Trophoblast cell (in vitro differentiated cells and primary cell): ENCODE measurements at regions not wholly inside any gene's neighbourhood (a gene's known extent, or its start where the extent isn't known, plus 50 kb on each side); places are given as distances from the start of the nearest gene placed in this dataset.

Experiments
- DNase-seq, 2 donors: peaks; one replicate each; pipeline ENCODE4 v3.0.0-alpha.2; 2016
- H2AFZ ChIP-seq: 2 replicates; pipeline ENCODE4 v1.6.1; 2013; ENCODE audit warnings: low read length, moderate library complexity, mild to moderate bottlenecking; ENCODE audit not compliant: insufficient read depth, poor library complexity
- H2AK5ac ChIP-seq: 2 replicates; pipeline ENCODE4 v1.6.1; 2013; ENCODE audit warnings: mild to moderate bottlenecking, low read length
- H2BK120ac ChIP-seq: 2 replicates; pipeline ENCODE4 v1.6.1; 2013; ENCODE audit warnings: low read length, mild to moderate bottlenecking, moderate library complexity; ENCODE audit not compliant: insufficient read depth, poor library complexity
- H2BK12ac ChIP-seq: 2 replicates; pipeline ENCODE4 v1.6.1; 2013; ENCODE audit warnings: mild to moderate bottlenecking, low read length, moderate library complexity
- H2BK5ac ChIP-seq: 2 replicates; pipeline ENCODE4 v1.6.1; 2013; ENCODE audit warnings: low read length, low read depth, moderate library complexity, mild to moderate bottlenecking; ENCODE audit not compliant: poor library complexity
- H3K14ac ChIP-seq: 2 replicates; pipeline ENCODE4 v1.6.1; 2013; ENCODE audit warnings: mild to moderate bottlenecking, low read length
- H3K18ac ChIP-seq: 2 replicates; pipeline ENCODE4 v1.6.1; 2013; ENCODE audit warnings: mild to moderate bottlenecking, low read length
- H3K23ac ChIP-seq: 2 replicates; pipeline ENCODE4 v1.6.1; 2013; ENCODE audit warnings: low read length
- H3K27ac ChIP-seq: 2 replicates; pipeline ENCODE4 v1.5.1; 2013; ENCODE audit warnings: low read depth, mild to moderate bottlenecking, inconsistent platforms, low read length, moderate library complexity
- H3K27me3 ChIP-seq: 2 replicates; pipeline ENCODE4 v1.6.1; 2013; ENCODE audit warnings: inconsistent platforms, mild to moderate bottlenecking, low read length, moderate library complexity; ENCODE audit not compliant: insufficient read depth
- H3K36me3 ChIP-seq, 2 experiments: 1 replicate in 1 of 2; 2 replicates in 1 of 2; pipeline ENCODE4 v1.6.1; 2013; ENCODE audit warnings: low read length in 2 of 2, mild to moderate bottlenecking in 2 of 2, moderate library complexity in 1 of 2; ENCODE audit not compliant: insufficient read depth in 2 of 2, control insufficient read depth in 1 of 2
- H3K4ac ChIP-seq: 2 replicates; pipeline ENCODE4 v1.6.1; 2013; ENCODE audit warnings: low read depth, mild to moderate bottlenecking, low read length, moderate library complexity
- H3K4me1 ChIP-seq, 2 experiments: 1 replicate in 1 of 2; 2 replicates in 1 of 2; pipeline ENCODE4 v1.6.1; 2013; ENCODE audit warnings: low read length in 2 of 2, mild to moderate bottlenecking in 2 of 2, moderate library complexity in 1 of 2; ENCODE audit not compliant: insufficient read depth in 2 of 2, control insufficient read depth in 1 of 2
- H3K4me2 ChIP-seq: 2 replicates; pipeline ENCODE4 v1.6.1; 2013; ENCODE audit warnings: inconsistent platforms, mild to moderate bottlenecking, low read length, moderate library complexity
- H3K4me3 ChIP-seq: 2 replicates; pipeline ENCODE4 v1.5.1; 2013; ENCODE audit warnings: mild to moderate bottlenecking, low read depth, low read length, inconsistent platforms
- H3K79me1 ChIP-seq: one replicate; pipeline ENCODE4 v1.6.1; 2013; ENCODE audit warnings: low read length
- H3K79me2 ChIP-seq: 2 replicates; pipeline ENCODE4 v1.6.1; 2013; ENCODE audit warnings: low read length, mild to moderate bottlenecking; ENCODE audit not compliant: control insufficient read depth, insufficient read depth, poor library complexity
- H3K9ac ChIP-seq: 2 replicates; pipeline ENCODE4 v1.6.1; 2013; ENCODE audit warnings: mild to moderate bottlenecking, low read length
- H3K9me3 ChIP-seq: 2 replicates; pipeline ENCODE4 v1.6.1; 2013; ENCODE audit warnings: low read depth, mild to moderate bottlenecking, control low read depth, inconsistent platforms, low read length; ENCODE audit not compliant: insufficient read depth
- H4K12ac ChIP-seq: 2 replicates; pipeline ENCODE4 v1.6.1; 2013; ENCODE audit warnings: low read depth, mild to moderate bottlenecking, low read length, moderate library complexity
- H4K8ac ChIP-seq: 2 replicates; pipeline ENCODE4 v1.6.1; 2013; ENCODE audit warnings: low read depth, mild to moderate bottlenecking, low read length, moderate library complexity
- H4K91ac ChIP-seq: one replicate; pipeline ENCODE4 v1.6.1; 2013; ENCODE audit warnings: low read depth, mild to moderate bottlenecking, low read length, moderate library complexity
- WGBS: extraction: QIAGEN DNeasy Blood & Tissue Kit; methylation state at CpG from one replicate; pipeline ENCODE4 v1.1.7; 2013; ENCODE audit warnings: missing lambda C conversion rate; ENCODE audit not compliant: insufficient read length, insufficient coverage; ENCODE audit errors: extremely low coverage; 5-methylcytosine and 5-hydroxymethylcytosine counted together

DNA sequence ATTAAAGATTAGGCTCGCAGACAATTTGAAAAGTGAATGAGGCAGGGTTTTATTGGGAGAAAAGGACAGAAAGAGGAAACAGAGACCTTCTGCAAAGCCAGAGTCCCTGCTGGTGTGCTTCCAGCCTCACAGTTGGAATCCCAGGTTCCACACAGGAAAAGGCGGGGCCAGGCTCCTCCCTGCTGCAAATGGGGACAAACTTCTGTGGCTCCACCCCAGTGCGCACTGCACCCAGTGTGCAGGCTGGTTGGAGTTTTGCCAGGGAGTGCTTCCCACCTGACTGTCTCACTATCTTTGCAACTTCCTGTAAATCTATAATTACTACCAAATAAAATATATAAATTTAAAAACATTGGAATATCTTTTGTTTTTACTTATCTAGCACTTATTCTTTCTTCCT is 386.0 kb upstream of the GRIN3A start:
- H4K8ac ChIP-seq = no peak overlapping the region
- H4K12ac ChIP-seq = no peak overlapping the region
- H2BK12ac ChIP-seq = no peak overlapping the region
- DNase-seq = no peak
- H3K18ac ChIP-seq = no peak overlapping the region
- WGBS = no CpG with 5 or more reads among the region's 3 CpGs
- no peak overlapping the region for H2BK120ac ChIP-seq
- H2AK5ac ChIP-seq = no peak overlapping the region
- no peak overlapping the region for H3K14ac ChIP-seq
- H2BK5ac ChIP-seq = no peak overlapping the region
- no peaks in the 10 kb centered on the region for H3K4me1 ChIP-seq
- no peak overlapping the region for H3K4me3 ChIP-seq
- H3K27me3 ChIP-seq = no peaks in the 10 kb centered on the region
- no peak overlapping the region for H2AFZ ChIP-seq
- H3K4ac ChIP-seq = no peak overlapping the region
- no peak overlapping the region for H3K4me2 ChIP-seq
- no peak overlapping the region for H4K91ac ChIP-seq
- H3K9ac ChIP-seq = no peak overlapping the region
- no peaks in the 10 kb centered on the region for H3K79me1 ChIP-seq
- H3K9me3 ChIP-seq = no peaks in the 10 kb centered on the region
- no peaks in the 10 kb centered on the region for H3K79me2 ChIP-seq
- H3K27ac ChIP-seq = no peak overlapping the region
- no peaks in the 10 kb centered on the region for H3K36me3 ChIP-seq
- H3K23ac ChIP-seq = no peak overlapping the region

DNA sequence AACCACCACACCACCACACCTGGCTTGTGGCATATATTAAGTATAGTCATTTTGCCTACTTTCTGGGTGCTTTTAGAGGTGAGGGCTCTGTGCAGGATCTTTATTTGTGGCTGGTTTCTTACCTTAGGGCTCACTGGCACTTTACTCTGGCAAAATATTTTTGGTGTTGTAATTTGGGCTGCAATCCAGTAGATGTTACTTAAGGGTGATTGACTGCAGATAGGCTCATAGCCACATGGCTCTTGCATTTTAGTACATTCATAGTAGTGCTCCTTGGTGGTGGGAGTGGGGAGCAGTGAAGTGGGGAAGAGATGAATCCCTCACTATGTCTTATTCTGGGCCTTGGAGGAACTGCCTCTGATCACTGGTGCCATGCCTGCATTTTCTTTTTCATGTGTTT is 376.1 kb upstream of the GRIN3A start:
- Histone ChIP-seq H3K18ac (no peak overlapping the region), H3K27ac (no peak overlapping the region), H4K91ac (no peak overlapping the region), H2AFZ (no peak overlapping the region), H4K8ac (no peak overlapping the region), H2BK12ac (no peak overlapping the region), H3K9ac (peak overlapping the region; percentile 58), H4K12ac (no peak overlapping the region), H3K23ac (no peak overlapping the region), H2BK120ac (no peak overlapping the region), H3K4me3 (no peak overlapping the region), H3K27me3 (no peaks in the 10 kb centered on the region), H3K9me3 (peaks cover 2% of the 10 kb centered on the region), H3K79me1 (no peaks in the 10 kb centered on the region), H3K36me3 (no peaks in the 10 kb centered on the region), H2AK5ac (no peak overlapping the region), H3K4ac (no peak overlapping the region), H2BK5ac (no peak overlapping the region), H3K4me2 (no peak overlapping the region), H3K14ac (no peak overlapping the region), H3K79me2 (no peaks in the 10 kb centered on the region), H3K4me1 (no peaks in the 10 kb centered on the region)
- no peak for DNase-seq

DNA sequence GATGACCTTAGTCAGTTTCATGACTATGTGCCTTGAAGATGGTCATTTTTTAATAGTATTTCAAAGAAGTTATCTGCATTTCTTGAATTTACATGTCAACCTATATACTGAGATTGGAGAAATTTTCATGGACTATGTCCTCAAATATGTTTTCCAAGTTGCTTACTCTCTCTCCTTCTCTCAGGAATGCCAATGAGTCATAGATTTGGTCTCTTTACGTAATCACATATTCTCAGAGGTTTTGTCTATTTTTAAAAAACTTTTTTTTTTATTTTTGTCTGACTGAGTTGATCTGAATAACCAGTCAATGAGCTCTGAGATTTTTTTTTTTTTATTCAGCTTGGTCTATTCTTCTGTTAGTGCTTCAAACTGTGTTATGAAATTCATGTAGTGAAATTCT is 374.7 kb upstream of the GRIN3A start:
- Histone ChIP-seq H2AFZ (no peak overlapping the region), H3K4me2 (no peak overlapping the region), H3K4ac (no peak overlapping the region), H3K27ac (no peak overlapping the region), H4K8ac (no peak overlapping the region), H4K91ac (no peak overlapping the region), H3K4me3 (no peak overlapping the region), H2BK120ac (no peak overlapping the region), H3K4me1 (no peaks in the 10 kb centered on the region), H3K79me1 (no peaks in the 10 kb centered on the region), H2BK5ac (no peak overlapping the region), H2BK12ac (no peak overlapping the region), H3K9me3 (peaks cover 2% of the 10 kb centered on the region), H3K27me3 (no peaks in the 10 kb centered on the region), H3K18ac (no peak overlapping the region), H3K9ac (no peak overlapping the region), H3K79me2 (no peaks in the 10 kb centered on the region), H3K36me3 (no peaks in the 10 kb centered on the region), H3K23ac (no peak overlapping the region), H4K12ac (no peak overlapping the region), H2AK5ac (no peak overlapping the region), H3K14ac (no peak overlapping the region)
- no CpG with 5 or more reads among the region's 1 CpG for WGBS
- DNase-seq = peak in 1 of 2 donors; percentile 4

DNA sequence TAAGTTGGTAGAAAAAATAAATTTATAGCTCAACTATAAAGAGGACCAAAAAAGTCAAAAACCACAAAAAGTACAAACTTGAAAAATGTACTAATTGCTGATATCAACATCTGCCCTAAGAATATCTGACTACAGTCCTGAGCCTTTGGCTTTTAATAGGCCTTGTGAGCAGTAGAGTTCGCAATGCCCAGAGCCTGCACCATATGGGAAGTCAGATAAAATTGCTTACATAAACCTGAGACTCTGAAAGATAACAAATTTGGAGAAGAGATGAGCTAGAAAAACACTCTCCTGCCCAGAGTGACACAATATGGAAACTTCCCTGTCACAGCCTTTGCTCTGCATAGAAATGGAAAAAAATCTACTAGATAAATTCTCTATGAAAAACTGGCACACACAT is 368.0 kb upstream of the GRIN3A start:
- no peak overlapping the region for H2AFZ ChIP-seq
- no peak overlapping the region for H3K4me3 ChIP-seq
- WGBS = no CpG with 5 or more reads among the region's 1 CpG
- no peak overlapping the region for H2AK5ac ChIP-seq
- H3K79me2 ChIP-seq = no peaks in the 10 kb centered on the region
- H3K4me2 ChIP-seq = no peak overlapping the region
- no peaks in the 10 kb centered on the region for H3K4me1 ChIP-seq
- H3K36me3 ChIP-seq = no peaks in the 10 kb centered on the region
- H3K9me3 ChIP-seq = no peaks in the 10 kb centered on the region
- H3K4ac ChIP-seq = no peak overlapping the region
- no peak overlapping the region for H2BK5ac ChIP-seq
- no peak for DNase-seq
- H4K91ac ChIP-seq = no peak overlapping the region
- H3K27me3 ChIP-seq = no peaks in the 10 kb centered on the region
- no peak overlapping the region for H4K12ac ChIP-seq
- no peaks in the 10 kb centered on the region for H3K79me1 ChIP-seq
- H3K14ac ChIP-seq = no peak overlapping the region
- no peak overlapping the region for H4K8ac ChIP-seq
- no peak overlapping the region for H2BK120ac ChIP-seq
- no peak overlapping the region for H3K18ac ChIP-seq
- H2BK12ac ChIP-seq = no peak overlapping the region
- H3K27ac ChIP-seq = no peak overlapping the region
- H3K9ac ChIP-seq = no peak overlapping the region
- H3K23ac ChIP-seq = no peak overlapping the region

DNA sequence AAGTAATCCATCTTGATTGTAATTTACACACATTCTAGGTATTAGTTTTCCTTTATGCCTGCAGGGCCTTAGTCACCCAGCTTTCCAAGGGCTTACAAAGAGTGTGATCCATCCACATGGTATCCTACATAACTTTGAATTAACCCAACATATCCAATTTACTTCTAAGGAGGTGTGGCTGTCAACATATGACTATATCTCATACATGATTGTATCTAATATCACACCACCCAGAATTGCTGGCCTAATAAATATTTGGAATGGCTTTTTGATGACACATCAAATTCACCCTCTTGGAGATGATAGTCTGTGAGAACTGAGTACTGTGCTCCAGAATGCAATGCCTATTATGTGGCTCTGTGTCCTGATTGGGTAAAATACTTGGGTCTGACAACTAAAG is 363.3 kb upstream of the GRIN3A start:
- H3K4me3 ChIP-seq = no peak overlapping the region
- no peak overlapping the region for H2BK12ac ChIP-seq
- H3K23ac ChIP-seq = no peak overlapping the region
- H3K4me2 ChIP-seq = no peak overlapping the region
- H3K79me1 ChIP-seq = no peaks in the 10 kb centered on the region
- no peaks in the 10 kb centered on the region for H3K27me3 ChIP-seq
- H4K12ac ChIP-seq = no peak overlapping the region
- DNase-seq = no peak
- H4K8ac ChIP-seq = no peak overlapping the region
- no peak overlapping the region for H4K91ac ChIP-seq
- H2BK5ac ChIP-seq = no peak overlapping the region
- H3K14ac ChIP-seq = no peak overlapping the region
- no peak overlapping the region for H3K18ac ChIP-seq
- no peak overlapping the region for H3K27ac ChIP-seq
- H3K4ac ChIP-seq = no peak overlapping the region
- no peak overlapping the region for H2BK120ac ChIP-seq
- H3K79me2 ChIP-seq = no peaks in the 10 kb centered on the region
- no peak overlapping the region for H3K9ac ChIP-seq
- no peaks in the 10 kb centered on the region for H3K4me1 ChIP-seq
- H2AFZ ChIP-seq = no peak overlapping the region
- H2AK5ac ChIP-seq = no peak overlapping the region
- H3K9me3 ChIP-seq = no peaks in the 10 kb centered on the region
- H3K36me3 ChIP-seq = no peaks in the 10 kb centered on the region
